ENCODE measurements at regions not wholly inside any gene's neighbourhood (a gene's known extent, or its start where the extent isn't known, plus 50 kb on each side); places are given as distances from the start of the nearest gene placed in this dataset.
A peak's percentile ranks its signal among the peaks of the same experiment; 100 is the strongest.

- DNase-seq (ENCODE audit: low read depth in 1 of 2, low spot score in 1 of 2) = no peak
- in situ Hi-C loops (cut with HindIII; ENCODE audit: low pct_unique_long_range_greater_than_20kb, low sequenced_read_pairs) = no loop called here
- TF ChIP-seq JUND (IDR thresholded peaks at IDR 0.05; ENCODE audit: low read depth) = no peak
These were observed 76.3 kb downstream of the BOLA3 start for GRCh38 chr2:74071426-74071825.

GRCh38 chr2:74072565-74072964 lies 75.1 kb downstream of the BOLA3 start:
- no peak for DNase-seq (ENCODE audit: low read depth in 1 of 2, low spot score in 1 of 2)
- in situ Hi-C loops (cut with HindIII; ENCODE audit: low pct_unique_long_range_greater_than_20kb, low sequenced_read_pairs) = no loop called here
- no peak for TF ChIP-seq JUND (IDR thresholded peaks at IDR 0.05; ENCODE audit: low read depth)

- no peak for DNase-seq (ENCODE audit: low read depth in 1 of 2, low spot score in 1 of 2)
- in situ Hi-C loops (cut with HindIII; ENCODE audit: low pct_unique_long_range_greater_than_20kb, low sequenced_read_pairs) = no loop called here
- TF ChIP-seq JUND (IDR thresholded peaks at IDR 0.05; ENCODE audit: low read depth) = no peak
These were observed 73.2 kb downstream of the BOLA3 start for GRCh38 chr2:74074487-74074886.

DNA sequence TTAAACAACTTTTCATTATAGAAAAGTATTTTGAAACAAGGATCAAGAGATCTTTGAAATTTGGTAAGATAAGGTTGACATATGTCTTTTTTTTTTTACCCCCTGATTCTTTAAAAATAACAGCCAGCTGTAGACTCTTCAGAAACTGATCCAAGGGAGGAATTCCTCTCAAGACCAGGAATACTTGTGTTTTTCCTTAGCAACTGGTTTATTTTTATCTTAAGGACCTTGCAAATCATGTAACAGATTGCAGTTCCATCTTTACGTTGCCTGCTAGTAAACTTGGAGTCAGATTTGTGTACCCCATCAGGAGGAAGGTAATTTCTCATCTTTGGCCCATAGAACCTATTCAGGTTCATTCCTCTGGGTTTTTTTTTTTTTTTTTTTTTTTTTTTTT lies 71.6 kb downstream of the BOLA3 start:
- in situ Hi-C loops (cut with HindIII; ENCODE audit: low pct_unique_long_range_greater_than_20kb, low sequenced_read_pairs) = no loop called here
- TF ChIP-seq JUND (IDR thresholded peaks at IDR 0.05; ENCODE audit: low read depth) = no peak
- DNase-seq (ENCODE audit: low read depth in 1 of 2, low spot score in 1 of 2) = no peak

DNA sequence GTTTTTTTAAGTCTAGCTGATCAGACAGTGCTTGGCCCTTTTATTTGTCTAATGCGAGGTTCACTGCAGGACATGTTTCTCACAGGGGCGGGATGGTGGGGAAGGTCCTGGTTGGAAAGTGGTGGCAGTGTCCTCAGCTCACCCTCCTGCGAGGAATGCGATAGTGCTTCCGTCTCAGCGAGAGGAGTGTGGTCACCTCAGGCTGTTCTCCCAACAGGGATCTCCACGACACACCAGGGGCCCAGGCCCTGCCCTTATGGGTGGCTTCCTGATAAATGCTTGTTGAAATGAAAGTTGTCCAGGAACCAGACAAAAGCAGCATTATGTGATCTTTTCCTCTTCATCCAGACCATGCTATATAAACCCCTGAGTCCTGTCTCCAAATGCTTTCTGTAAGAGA lies 70.1 kb downstream of the BOLA3 start:
- in situ Hi-C loops (cut with HindIII; ENCODE audit: low pct_unique_long_range_greater_than_20kb, low sequenced_read_pairs) = no loop called here
- DNase-seq (ENCODE audit: low read depth in 1 of 2, low spot score in 1 of 2) = no peak
- TF ChIP-seq JUND (IDR thresholded peaks at IDR 0.05; ENCODE audit: low read depth) = no peak

- in situ Hi-C loops (cut with HindIII; ENCODE audit: low pct_unique_long_range_greater_than_20kb, low sequenced_read_pairs) = no loop called here
- no peak for TF ChIP-seq JUND (IDR thresholded peaks at IDR 0.05; ENCODE audit: low read depth)
- DNase-seq (ENCODE audit: low read depth in 1 of 2, low spot score in 1 of 2) = no peak
These were observed 69.2 kb downstream of the BOLA3 start for GRCh38 chr2:74078466-74078865.

DNA sequence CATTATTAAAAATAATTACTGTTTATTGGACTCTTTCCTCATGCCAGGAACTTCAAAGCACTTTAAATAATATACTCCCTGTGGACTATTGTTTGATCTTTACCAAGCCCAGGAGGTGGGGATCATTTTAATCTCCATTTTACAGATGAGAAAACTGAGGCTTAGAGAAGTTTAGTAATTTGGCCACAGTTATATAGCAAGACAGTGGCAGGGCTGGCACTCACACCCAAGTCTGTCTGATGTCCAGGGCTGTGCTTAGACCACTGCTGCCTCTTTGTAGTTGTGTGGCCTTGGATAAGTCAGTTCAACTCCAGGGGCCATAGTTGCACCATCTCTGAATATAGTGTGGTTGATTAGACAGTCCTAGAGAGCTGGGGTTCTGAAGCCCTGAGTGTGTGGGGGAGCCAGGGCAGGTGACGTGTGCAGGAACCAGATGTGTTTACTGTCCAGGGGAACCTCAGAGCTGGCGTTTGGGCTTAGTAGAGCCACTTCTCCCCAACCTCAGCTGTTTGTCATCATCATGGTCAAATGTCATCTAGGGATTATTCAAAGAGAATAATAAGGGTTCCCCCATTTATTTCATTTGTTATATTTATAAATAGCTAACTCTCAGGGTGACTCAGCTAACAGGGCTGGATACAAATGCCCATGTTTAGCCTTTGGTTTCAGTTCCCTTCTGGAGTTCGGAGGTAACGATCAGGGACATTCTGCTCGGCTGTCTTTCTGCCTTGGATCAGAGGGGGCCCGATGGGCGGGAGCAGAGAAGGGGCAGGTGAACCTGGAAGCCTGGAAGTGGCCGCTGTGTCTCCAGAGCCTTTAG lies 68.0 kb downstream of the BOLA3 start:
- no peak for DNase-seq (ENCODE audit: low read depth in 1 of 2, low spot score in 1 of 2)
- in situ Hi-C loops (cut with HindIII; ENCODE audit: low pct_unique_long_range_greater_than_20kb, low sequenced_read_pairs) = no loop called here
- no peak for TF ChIP-seq JUND (IDR thresholded peaks at IDR 0.05; ENCODE audit: low read depth)

DNA sequence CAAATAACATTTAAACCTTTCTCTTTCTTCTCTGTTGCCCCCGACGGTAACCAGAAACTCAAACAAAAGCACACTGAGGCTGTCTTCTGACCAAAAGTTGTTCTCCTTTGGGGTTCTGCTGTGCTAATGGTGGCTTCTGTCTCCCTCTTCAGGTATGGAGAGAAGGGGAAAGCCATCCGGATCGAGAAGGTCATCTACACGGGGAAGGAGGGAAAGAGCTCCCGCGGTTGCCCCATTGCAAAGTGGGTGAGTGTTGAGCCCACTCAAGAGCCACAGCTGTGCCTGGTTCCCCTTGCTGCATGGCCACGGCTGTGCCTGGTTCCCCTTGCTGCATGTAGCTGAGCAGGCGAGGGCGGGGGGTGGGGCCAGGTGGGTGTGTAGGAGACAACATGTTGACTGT lies 67.4 kb downstream of the BOLA3 start:
- DNase-seq (ENCODE audit: low read depth in 1 of 2, low spot score in 1 of 2) = peak in 1 of 2 experiments; percentile 15
- no peak for TF ChIP-seq JUND (IDR thresholded peaks at IDR 0.05; ENCODE audit: low read depth)
- in situ Hi-C loops (cut with HindIII; ENCODE audit: low pct_unique_long_range_greater_than_20kb, low sequenced_read_pairs) = no loop called here

- no peak for DNase-seq (ENCODE audit: low read depth in 1 of 2, low spot score in 1 of 2)
- in situ Hi-C loops (cut with HindIII; ENCODE audit: low pct_unique_long_range_greater_than_20kb, low sequenced_read_pairs) = no loop called here
These were observed 66.5 kb downstream of the BOLA3 start for GRCh38 chr2:74081030-74081762.

GRCh38 chr2:74081763-74082110 lies 66.0 kb downstream of the BOLA3 start:
- in situ Hi-C loops (cut with HindIII; ENCODE audit: low pct_unique_long_range_greater_than_20kb, low sequenced_read_pairs) = no loop called here
- no peak for DNase-seq (ENCODE audit: low read depth in 1 of 2, low spot score in 1 of 2)
- no peak for TF ChIP-seq JUND (IDR thresholded peaks at IDR 0.05; ENCODE audit: low read depth)

More at GRCh38 chr2:74081030-74081762, 66.5 kb downstream of the BOLA3 start:
- no peak for TF ChIP-seq JUND (IDR thresholded peaks at IDR 0.05; ENCODE audit: low read depth)

DNA sequence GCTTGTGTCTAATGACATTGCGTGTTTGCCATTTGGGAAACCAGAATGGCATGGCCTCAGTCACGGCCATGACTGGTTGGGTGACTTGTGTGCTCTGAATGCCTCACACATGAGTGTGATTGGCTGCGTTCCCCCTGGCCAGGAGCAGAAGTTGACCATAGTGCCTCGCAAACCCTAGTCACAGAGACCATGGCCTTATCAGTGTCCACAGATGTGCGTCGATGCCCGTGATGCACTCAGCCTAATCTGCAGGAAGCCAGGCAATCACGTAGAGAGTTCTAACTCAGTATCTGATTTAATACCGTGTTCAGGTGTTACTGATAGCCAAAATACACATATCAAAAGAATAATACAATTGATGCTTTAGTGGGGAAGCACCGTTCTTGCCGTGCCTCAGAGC lies 64.0 kb downstream of the BOLA3 start:
- no peak for DNase-seq (ENCODE audit: low read depth in 1 of 2, low spot score in 1 of 2)
- no peak for TF ChIP-seq JUND (IDR thresholded peaks at IDR 0.05; ENCODE audit: low read depth)
- in situ Hi-C loops (cut with HindIII; ENCODE audit: low pct_unique_long_range_greater_than_20kb, low sequenced_read_pairs) = no loop called here

Data from T47D (cell line).